ENCODE measurements at regions not wholly inside any gene's neighbourhood (a gene's known extent, or its start where the extent isn't known, plus 50 kb on each side); places are given as distances from the start of the nearest gene placed in this dataset.

DNA sequence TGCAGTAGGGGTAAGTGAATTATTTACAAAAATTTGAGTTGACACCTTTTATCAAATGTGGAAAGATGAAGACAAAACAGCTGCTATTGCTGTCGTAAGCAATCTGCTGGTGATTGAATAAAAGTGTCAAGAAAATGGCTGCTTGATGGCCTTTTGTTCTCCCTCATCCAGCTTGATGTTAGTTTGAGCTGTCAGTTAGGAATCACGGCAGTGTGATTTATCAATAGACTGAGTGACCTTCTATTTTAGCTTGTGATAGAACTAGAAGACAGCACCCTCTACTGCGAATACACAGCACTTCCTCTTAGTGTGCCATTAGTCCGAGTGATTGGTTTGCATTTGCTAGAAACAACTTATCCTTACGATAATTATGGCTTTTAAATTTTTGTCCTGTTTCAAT, 76.3 kb downstream of the MZT1 start:
- TF ChIP-seq POLR2AphosphoS5 (IDR thresholded peaks at IDR 0.05; ENCODE audit: low read depth) (no peak), GABPA (IDR thresholded peaks at IDR 0.05; ENCODE audit: low read depth) (no peak)
- TF ChIP-seq, protein P1, sequence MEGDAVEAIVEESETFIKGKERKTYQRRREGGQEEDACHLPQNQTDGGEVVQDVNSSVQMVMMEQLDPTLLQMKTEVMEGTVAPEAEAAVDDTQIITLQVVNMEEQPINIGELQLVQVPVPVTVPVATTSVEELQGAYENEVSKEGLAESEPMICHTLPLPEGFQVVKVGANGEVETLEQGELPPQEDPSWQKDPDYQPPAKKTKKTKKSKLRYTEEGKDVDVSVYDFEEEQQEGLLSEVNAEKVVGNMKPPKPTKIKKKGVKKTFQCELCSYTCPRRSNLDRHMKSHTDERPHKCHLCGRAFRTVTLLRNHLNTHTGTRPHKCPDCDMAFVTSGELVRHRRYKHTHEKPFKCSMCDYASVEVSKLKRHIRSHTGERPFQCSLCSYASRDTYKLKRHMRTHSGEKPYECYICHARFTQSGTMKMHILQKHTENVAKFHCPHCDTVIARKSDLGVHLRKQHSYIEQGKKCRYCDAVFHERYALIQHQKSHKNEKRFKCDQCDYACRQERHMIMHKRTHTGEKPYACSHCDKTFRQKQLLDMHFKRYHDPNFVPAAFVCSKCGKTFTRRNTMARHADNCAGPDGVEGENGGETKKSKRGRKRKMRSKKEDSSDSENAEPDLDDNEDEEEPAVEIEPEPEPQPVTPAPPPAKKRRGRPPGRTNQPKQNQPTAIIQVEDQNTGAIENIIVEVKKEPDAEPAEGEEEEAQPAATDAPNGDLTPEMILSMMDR (IDR thresholded peaks at IDR 0.05; ENCODE audit: insufficient read depth, low read length) = no peak
- TF ChIP-seq, protein P2, sequence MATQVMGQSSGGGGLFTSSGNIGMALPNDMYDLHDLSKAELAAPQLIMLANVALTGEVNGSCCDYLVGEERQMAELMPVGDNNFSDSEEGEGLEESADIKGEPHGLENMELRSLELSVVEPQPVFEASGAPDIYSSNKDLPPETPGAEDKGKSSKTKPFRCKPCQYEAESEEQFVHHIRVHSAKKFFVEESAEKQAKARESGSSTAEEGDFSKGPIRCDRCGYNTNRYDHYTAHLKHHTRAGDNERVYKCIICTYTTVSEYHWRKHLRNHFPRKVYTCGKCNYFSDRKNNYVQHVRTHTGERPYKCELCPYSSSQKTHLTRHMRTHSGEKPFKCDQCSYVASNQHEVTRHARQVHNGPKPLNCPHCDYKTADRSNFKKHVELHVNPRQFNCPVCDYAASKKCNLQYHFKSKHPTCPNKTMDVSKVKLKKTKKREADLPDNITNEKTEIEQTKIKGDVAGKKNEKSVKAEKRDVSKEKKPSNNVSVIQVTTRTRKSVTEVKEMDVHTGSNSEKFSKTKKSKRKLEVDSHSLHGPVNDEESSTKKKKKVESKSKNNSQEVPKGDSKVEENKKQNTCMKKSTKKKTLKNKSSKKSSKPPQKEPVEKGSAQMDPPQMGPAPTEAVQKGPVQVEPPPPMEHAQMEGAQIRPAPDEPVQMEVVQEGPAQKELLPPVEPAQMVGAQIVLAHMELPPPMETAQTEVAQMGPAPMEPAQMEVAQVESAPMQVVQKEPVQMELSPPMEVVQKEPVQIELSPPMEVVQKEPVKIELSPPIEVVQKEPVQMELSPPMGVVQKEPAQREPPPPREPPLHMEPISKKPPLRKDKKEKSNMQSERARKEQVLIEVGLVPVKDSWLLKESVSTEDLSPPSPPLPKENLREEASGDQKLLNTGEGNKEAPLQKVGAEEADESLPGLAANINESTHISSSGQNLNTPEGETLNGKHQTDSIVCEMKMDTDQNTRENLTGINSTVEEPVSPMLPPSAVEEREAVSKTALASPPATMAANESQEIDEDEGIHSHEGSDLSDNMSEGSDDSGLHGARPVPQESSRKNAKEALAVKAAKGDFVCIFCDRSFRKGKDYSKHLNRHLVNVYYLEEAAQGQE (IDR thresholded peaks at IDR 0.05; ENCODE audit: insufficient replicate concordance, low read depth) = no peak
